GM12874 (cell line): ENCODE measurements at regions not wholly inside any gene's neighbourhood (a gene's known extent, or its start where the extent isn't known, plus 50 kb on each side); places are given as distances from the start of the nearest gene placed in this dataset.

Experiments
- TF ChIP-seq, protein P1 (sequence below): IDR thresholded peaks from 2 replicates; pipeline ENCODE4 v1.5.1; 2011; ENCODE audit warnings: low read depth, mild to moderate bottlenecking, control low read depth, low read length, moderate library complexity; ENCODE audit not compliant: insufficient read depth

DNA sequence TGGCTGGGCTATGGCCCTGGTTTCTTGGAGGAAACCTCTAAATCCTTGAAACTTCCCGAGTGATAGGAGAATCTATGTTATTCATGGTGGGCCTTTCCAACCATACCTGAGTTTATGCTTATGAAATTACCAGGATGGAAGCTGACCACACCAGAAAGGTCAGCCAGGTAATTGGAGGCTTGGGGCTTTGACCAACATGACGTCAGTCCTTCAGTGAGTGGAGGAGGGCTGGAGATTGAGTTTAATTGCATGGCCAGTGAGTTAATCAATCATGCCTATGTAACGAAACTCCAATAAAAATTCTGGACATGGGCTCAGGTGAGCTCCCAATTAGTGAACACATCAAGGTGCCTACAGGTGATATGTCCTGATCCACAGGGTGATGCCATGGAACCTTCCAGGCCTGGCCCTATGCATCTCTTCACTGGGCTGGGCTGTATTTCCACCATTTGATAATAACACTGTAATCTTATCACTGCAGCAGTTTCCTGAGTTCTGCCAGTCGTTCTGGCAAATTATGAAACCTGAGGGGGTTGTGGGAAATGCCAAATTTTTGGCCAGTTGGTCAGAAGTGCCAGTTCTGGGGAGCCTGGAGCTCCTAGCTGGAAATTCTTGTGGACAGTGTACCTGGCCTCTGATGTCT, 106.5 kb downstream of the CDH26 start:
- TF ChIP-seq, protein P1, sequence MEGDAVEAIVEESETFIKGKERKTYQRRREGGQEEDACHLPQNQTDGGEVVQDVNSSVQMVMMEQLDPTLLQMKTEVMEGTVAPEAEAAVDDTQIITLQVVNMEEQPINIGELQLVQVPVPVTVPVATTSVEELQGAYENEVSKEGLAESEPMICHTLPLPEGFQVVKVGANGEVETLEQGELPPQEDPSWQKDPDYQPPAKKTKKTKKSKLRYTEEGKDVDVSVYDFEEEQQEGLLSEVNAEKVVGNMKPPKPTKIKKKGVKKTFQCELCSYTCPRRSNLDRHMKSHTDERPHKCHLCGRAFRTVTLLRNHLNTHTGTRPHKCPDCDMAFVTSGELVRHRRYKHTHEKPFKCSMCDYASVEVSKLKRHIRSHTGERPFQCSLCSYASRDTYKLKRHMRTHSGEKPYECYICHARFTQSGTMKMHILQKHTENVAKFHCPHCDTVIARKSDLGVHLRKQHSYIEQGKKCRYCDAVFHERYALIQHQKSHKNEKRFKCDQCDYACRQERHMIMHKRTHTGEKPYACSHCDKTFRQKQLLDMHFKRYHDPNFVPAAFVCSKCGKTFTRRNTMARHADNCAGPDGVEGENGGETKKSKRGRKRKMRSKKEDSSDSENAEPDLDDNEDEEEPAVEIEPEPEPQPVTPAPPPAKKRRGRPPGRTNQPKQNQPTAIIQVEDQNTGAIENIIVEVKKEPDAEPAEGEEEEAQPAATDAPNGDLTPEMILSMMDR = no peak

DNA sequence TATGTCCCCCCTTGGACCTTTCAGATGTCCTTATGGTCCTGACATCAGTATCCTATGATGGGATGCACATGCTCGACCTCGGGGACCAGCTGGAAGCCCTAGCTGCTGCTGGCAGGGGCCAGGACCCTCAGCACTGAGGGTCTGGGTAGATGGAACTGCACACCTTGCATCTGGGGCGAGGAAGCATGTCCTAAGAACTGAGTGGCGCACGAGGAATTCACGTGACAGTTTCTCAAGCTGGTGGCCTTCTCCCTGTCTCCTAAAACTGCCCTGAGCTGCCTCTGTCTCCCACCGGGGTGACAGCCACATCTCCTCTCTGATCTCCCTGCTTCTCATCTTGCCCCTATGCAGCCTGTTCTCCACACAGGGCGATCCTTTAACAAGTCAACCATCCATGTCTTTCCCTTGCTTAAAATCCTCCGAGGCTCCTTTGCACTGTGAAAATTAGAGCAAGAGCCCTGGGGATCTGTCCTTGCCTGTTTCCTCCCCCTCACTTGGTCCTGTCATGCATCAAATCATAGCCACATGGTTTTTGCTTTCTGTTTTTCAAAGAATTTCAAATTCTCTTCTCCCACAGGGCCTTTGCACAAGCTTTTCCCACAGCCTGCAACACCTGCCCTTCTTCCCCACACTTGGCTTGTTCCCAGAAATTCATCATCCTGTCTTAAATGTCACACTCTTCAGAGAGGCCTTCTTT, 107.7 kb downstream of the CDH26 start:
- TF ChIP-seq, protein P1 = no peak

- TF ChIP-seq, protein P1 = no peak
Measured at GRCh38 chr20:60066438-60066823, 108.2 kb downstream of the CDH26 start.

DNA sequence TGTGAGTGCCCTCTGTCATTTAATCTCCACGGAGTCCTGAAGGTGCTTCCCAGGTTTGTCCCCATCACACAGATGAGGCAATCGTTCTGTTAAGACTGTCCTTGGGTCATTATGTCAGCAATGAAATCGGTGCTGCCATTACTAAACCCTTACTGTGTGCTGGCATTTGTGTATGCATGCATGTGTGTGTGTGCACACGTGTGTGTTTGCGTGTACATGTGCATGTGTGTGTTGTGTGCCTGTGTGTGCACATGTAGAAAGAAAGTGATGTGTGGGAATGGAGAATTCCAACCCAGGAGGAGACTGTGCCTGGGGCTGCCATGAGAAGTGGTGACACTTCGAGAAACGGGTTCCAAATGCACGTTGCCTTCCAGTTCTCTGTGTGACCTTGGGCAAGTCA, 110.3 kb downstream of the CDH26 start:
- TF ChIP-seq, protein P1 = no peak

- TF ChIP-seq, protein P1 = no peak
Measured at GRCh38 chr20:60069656-60070055, 111.4 kb downstream of the CDH26 start.

DNA sequence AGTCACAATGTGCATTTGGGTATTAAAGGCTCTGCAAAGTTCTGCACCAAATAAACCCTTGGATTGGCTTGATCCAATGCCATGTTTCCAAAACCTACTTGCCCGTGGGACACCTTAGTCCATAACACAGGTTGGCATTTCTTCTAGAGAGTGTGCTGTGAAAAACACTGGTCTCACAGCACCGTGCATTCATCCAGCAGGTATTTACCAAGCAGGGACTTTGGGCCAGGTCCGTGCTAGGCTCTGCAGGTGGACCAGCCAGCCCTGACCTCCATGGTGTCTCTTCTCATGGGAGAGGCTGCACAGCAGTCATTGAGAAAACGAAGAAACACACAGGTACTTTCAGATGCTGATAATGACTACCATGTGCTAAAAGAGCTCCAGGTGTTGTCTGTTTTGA, 112.6 kb downstream of the CDH26 start:
- TF ChIP-seq, protein P1 = no peak

DNA sequence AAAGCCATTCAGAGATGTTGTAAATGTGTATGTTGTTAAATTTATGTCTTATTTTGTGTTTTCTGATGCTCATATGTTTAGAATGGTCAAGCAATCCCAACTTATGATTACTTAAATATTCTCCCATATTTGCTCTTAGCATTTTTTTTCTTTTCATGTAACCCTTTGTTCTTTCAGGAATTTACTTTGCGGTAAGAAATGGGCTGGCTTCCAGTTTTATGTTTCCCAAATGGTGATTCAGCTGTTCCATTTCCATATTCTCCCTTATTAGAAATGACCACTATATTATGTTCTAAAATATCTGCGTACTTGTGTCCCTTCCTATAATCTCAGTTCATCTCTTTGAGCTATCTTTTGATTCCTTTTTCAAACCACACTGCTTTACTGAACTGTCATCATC, 113.7 kb downstream of the CDH26 start:
- TF ChIP-seq, protein P1 = no peak
